NCI-H2227 (cell line): ENCODE measurements at regions not wholly inside any gene's neighbourhood (a gene's known extent, or its start where the extent isn't known, plus 50 kb on each side); places are given as distances from the start of the nearest gene placed in this dataset.

Experiments
- DNase-seq: peaks from one replicate; lab custom pipeline; 2025; ENCODE audit not compliant: unreplicated experiment; lab: John Stamatoyannopoulos, UW

DNA sequence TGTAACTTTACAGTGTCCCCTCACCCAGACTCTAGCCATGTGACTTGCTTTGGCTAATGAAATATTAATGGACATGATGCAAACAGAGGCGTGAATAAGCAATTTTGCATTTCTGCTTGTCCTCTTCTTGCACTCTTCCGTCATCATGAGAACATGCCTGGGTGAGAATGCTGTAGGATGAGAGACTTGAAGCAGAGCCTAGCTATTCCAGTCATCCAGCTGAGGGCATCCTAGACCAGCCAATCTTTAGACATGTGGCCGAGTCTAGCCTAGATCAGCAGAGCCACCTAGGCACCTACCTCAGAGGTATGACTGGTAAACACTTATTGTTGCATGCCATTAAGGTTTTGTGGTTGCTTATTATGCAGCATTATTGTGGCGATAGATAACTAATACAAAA lies 450.5 kb upstream of the AZI2 start:
- no peak for DNase-seq

DNA sequence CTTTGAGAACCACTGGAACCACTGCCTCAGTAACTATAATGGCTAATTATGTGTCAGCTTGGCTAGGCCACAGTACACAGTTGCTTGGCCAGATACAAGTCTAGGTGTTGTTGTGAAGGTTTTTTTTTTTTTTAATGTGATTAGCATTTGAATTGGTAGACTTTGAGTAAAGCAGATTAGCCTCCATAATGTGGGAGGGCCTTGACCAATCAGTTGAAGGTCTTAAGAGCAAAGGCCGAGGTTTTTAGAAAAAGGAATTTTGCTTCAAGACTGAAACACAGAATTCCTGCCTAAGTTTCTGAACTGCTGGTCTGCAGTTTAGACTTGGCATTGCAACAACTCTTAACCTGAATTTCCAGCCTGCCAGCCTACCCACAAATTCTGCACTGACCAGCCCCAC lies 451.6 kb upstream of the AZI2 start:
- DNase-seq: no peak

DNA sequence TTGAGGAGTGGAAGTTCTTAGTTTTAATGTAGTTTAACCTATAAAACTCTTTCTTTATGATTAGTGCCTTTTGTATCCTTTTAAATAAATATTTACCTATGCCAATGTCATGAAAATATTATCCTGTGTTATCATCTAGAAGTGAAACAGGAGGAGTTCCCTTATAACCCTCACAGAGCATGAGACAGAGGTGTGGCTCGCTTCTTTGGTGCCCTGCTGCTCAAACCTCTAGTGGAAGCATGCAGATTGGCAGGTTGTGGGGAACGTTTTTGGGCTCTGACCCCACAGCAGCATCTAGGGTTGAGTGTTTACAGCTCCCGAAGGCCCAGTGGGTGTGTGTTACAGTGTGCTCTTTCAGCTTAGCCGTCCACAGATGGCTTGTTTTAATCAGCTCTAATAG lies 459.4 kb upstream of the AZI2 start:
- DNase-seq: no peak

DNA sequence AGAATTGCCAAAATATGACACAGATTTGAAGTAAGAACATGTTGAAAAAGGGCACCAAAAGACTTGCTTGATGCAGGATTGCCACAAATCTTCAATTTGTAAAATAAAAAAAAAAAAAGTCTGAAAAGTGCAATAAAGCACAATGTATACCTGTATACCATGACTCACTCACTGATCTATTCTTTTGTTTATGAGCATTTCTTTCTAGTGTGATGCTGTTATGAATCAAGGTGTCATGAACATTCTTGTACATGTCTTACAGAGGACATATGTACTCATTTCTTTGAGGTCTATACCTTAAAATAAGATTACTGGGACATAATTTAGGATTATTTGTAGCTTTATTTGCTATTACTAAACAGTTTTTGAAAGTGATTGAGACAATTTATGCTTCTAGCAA lies 464.9 kb upstream of the RBMS3 start:
- no peak for DNase-seq

DNA sequence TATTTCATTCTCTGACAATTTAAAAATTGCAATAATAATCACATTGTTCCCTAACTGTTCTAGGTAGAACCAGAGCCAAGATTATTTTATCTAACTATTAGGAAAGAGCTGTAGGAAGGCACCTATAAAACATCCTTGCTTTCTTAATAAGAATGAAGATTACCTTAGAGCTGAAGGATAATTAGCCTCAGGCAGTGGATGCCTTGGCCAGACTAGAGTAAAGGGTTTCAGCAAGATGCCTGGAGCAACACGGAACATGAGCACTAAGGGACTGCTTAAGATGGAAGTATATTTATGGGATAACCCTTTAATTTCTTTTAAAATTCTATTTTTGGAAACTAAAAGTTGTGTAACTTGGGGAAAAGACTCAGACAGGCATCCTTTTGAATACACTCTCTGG lies 456.6 kb upstream of the RBMS3 start:
- DNase-seq: no peak

DNA sequence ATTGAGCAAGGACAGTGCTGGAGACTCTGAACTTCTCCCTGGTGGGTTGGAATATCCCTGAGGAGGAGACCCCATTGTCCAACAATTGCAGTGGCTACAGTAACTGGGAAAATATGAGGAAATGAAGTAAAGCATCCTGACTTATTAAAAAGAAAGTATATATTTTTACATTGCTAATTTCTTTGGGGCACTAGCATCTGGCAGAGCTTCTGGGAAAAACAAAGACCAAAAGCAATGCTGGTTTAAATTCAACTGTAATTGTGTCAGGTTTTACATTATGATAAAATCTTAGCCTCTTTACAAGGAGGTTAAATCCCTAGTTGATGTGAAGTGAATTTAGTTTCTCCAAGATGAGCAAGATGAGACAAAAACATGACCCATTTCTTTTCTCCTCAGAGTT lies 454.0 kb upstream of the RBMS3 start:
- no peak for DNase-seq

DNA sequence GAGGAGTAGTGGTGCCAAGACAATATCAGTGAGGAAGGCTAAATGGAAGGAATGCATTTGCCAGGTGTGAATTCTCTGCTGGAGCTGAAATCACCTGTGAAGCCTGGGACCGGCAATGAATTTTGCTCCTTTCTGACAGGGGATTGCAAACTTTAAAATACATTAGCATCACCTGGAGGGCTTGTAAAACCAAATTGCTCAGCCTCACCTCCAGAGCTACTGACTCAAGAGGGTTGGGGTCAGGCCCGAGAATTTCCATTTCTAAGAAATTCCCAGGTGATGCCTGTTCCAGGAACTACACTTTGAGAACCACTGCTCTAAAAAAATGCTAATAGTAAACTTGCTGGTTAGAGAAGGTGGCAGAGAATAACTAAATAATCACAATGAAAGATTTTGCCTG lies 445.6 kb upstream of the RBMS3 start:
- DNase-seq: no peak

DNA sequence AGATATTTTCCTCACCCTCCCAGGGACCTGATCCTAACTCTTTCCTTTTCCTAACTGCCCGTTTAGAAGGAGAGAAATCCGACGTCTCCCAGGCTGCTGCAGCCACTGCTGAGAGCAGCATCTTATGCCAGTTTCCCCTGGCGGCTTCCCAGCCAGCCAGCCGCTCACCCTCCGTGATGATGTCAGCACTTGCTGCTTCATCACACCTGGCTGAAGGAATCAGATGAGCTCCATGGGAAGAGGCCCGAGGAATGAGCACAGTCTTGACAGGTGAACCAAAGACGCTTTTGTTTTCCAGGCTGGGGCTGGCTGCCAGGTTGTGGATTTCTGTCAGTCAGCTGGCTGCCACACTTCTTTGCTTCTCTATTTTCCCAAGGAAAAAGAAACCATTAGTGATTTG lies 445.1 kb upstream of the RBMS3 start:
- peak; percentile 4 for DNase-seq

DNA sequence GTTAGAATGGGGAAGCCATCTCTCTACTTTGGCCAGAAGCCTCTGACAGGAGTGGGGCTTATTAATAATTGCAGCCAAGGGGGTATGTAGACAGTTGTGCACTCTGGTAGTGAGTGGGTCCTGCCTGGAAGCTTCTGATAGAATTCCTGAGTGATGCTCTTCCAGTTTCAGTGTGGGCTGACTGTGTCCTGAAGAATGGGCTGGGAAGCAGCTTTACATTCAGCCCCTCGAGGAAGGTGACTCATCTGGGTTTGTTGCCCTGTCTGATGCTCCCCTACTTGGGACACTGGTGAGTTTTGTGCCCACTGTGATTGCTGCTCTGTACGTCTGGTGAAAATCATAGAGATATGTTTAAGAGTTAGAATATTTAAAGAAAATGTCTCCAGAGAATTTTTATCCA lies 444.7 kb upstream of the RBMS3 start:
- DNase-seq: no peak

DNA sequence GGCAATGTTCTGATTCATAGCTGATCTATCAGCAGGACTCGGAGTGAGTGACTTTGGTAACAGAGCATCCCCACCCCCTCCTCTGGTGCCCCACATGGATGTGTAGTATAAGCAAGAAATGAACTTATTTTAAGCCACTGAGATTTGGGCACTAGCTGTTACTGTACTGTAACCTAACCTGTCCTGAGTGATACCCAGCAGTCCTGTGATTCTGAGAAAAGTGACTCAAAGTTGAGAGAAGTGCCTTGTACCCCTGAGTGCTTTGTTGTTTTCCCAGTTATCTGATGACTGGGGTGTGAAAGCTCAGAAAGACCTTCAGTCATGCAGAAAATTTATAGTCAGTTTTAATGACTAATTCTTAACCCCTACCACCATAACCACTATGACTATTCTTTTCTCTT lies 439.9 kb upstream of the RBMS3 start:
- no peak for DNase-seq

DNA sequence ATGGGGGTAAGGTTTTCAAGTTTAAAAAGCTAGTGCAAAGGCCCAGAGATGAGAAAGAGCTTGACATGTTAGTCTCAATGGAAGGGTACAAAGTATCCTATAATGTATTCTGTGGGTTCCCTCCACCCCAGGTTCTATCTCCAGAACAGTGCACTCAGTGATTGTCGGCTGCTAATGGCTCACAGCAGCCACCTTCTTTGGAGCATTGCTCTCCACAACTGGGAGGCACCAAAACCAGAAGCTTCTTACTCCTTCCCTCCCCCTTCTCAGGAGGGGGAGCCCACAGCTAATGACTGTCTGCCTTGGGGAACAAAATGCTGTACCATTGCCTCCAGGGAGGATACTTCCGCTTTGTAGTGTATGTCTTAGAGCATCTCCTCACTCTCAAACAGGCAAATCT lies 439.4 kb upstream of the RBMS3 start:
- DNase-seq: no peak

DNA sequence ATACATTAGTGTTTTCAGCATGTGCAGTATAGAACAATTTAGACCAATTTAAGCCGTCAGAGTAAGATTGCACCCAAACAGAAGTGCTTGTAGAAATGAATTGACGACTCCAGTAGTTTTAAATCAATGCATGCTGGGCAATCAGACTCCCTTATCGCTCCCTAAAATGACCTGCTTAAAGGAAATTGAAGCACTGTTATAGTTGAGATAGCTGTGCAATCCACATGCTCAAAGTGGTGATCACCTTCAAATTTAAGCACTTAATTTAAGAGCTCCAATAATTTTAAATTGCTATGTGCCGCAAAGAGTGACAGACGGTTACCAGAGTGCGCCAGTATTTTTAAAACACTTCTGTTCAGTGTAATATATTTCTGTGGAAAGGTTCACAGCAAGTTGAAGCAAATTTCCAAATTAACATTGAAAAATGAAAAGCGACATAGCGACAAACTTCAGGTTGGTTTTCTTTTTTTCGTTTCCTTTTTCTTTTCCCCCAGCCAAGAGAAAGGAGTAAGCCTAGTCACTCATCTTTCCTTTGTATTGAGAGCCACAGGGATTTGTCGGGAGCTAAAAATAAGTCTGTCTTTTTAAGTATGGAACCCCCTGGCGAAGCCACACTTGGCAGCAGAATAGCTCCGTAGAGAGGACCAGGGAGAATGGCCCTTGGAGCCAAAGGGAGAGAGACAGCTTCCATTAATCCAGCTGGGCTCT lies 436.4 kb upstream of the RBMS3 start:
- peak; percentile 28 for DNase-seq

DNA sequence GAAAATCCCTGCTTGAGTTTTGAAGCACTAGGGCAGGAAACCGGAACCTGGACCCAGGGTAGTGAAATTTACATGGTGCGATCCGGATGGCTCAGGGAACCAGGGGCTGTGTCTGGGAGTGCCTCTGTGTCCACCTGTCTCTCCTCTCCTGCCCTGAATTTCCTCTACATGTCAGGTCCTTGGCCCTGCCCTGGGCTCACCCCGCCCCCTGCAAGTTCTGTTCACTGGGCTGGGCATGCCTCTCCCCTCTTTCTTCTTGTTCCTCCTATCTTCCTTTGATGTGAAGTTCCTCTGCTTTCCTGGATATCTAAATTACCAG lies 435.9 kb upstream of the RBMS3 start:
- no peak for DNase-seq

DNA sequence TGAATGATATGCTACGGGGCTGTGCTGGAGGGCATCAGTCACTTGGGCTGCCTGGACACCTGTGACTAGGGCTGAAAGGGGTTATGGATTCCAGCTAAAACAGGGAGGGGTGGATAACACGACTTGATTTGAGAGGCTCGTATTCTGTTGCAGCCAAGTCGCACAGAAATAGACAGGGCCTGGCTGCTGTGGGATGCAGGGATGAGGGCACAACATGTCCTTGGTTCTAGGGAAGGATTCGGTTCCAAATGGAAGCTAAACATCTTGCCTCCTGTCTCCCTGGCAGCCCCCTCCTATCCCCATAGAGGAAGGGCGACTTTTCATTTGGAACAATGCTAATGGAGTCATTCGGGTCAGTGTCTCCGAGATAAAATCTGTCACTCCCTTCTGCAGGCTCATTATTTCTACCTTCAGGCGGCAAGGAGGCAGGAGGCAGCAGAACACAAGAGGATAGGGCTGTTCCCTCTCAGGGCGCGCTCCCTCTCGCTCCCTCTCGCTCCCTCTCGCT lies 433.8 kb upstream of the RBMS3 start:
- DNase-seq: peak; percentile 21

DNA sequence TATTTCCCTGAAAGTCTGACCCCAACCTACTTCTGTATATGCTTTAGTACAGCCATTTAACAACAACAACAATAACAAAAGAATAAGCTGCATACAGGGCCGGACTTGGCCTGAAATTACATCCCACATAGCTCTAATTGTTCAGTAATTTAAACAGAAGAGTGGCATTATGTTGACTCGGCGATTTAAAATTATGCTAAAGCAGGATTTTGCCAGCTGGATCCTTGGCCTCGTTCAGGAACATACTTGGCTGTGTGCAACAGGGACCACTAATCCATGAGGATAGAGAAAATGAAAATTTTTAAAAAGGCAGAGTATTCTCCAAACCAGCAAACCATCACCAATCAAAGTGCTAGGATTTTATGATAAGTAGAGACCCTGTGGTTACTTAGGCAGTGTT lies 433.1 kb upstream of the RBMS3 start:
- DNase-seq: no peak

DNA sequence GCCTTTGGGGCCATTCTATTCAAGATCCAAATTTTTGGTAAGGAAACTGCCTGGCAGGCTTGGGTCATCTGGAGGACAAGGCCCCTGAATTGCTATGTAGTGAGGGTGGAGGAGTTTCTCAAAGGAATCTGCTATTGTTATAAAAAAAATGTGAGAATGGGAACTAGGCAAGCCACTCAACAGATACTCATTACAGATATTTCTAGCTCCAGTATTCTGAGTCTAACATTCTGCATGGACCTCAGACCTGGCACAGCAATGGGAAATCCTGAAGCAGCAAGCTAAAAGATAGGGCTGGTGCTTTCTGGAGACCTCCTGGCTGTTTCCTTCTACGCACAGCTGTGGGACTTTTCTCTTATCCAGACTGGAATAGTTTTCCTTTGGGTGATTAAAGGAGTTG lies 430.7 kb upstream of the RBMS3 start:
- no peak for DNase-seq

DNA sequence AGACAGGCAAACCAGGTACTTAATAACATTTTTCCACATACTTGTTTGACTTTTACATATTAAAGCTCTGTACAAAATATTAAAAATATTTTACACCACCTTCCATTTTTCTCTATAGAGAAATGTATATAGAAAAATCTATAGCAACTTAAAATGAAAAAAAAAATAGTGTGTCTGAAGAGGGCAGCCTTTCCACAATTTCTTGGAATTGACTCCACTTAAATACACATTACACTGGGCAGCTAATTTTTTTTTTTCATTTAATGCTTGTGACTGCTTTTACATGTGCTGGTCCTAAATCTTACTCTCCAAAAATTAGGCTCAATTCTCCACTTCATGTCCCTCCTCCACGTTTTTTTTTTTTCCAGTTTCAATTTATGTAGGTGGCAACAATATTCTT lies 427.0 kb upstream of the RBMS3 start:
- DNase-seq: no peak

DNA sequence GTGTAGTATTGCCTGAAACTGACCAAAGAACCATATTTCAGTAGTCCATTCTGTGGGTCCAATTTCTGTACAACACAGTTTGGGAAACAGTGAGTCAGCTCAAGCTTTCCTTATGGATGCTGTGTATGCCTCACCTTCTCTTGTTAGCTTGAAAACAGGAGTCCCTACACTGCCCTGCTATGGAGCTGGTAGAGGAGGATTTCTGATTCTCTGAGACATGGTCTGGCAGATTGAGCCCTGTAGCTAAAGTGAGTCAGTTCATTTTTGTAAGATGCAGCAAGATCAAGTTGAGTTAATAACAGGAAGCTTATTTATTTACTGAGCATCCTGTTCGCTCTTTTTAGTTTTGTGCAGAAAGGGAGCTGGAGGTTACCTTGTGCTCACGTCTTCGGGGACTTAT lies 424.1 kb upstream of the RBMS3 start:
- no peak for DNase-seq

DNA sequence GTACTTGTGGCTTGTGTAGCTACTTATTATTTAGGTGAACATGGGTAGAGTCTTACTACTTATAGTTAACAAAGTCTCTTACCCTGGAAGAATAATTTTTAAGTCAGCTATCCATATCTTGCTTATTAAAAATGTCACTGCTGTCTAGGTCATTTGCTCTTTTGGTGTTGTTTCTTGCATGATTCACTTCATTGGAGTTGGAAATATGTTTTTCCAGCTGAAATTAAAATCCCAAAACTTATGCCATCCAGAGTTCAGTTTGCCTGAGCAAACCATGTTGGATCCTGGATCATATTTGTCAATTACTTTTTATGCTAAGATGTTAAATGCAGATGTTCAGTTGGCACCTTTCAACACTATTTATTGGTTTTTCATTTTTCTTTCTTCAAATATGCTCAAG lies 421.0 kb upstream of the RBMS3 start:
- no peak for DNase-seq

DNA sequence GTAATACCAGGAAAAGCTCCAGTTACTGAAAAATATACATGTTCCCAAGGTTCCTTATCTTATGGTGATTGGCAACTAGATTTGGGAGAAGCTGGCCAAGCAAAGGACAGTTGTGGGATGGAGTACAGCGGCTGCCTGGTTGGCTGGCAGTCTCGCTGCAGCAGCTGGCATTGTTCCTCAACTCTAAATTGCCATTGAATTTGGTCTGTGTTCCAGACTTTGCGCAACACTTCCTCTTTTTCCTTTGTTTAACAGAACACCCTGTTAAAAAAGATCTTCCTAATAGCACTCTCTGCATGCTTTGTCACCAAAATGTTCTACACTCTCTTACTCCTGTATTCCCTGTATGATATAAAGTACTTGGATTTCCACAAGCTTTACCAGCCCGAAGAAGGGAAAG lies 420.6 kb upstream of the RBMS3 start:
- no peak for DNase-seq

DNA sequence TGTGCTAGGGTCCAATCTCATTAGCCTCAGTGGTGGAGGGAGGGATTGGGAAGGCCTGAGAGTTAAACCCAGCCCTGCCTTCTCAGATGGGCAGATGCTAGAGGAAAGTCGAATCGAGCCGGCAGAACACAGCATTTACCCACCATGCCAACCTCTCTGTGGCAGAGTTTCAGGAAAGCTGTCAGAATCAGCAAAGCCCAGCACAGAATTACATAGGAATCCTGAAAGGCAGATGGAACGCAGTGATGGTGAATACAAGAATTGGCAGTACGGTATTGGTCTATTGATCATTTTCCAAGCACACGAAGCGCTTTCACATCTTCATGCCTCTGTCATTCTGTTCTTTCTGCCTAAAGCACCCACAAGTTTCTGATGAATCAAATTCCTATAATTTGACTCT lies 417.7 kb upstream of the RBMS3 start:
- no peak for DNase-seq

DNA sequence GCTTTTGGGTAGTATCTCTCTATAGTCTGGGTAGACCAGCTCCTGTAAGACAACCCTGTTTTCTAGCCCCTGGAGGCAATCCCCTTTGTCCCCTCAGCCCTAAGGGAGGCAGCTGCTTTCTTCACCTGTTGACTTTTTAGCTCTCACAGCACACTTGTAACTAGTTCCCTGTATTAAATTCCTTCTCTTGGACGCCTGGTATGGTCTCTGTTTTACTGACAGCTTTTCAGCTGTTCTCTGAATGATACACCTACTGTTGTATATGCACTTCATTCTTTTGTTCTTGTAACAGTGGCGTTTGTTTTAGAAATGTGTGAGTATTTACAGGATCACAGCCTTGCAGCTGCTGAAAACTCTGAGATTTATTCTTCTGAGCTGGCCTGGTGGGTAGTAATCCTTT lies 413.0 kb upstream of the RBMS3 start:
- DNase-seq: no peak

DNA sequence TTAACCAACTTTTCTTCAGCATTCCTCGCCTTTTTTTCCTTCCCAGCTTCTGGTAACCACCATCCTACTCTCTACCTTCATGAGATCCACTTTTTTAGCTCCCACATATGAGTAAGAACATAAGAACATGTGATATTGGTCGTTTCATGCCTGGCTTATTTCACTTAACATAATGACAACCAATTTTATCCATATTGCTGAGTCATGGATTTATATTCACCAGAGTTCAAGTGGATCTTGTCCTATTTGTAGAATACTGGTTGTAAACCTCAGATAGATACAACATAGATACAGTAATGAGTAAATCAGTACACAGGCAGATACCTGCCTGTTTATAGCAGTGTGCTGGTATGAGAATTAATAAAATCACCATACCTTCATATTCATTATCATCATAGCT lies 412.0 kb upstream of the RBMS3 start:
- DNase-seq: no peak

DNA sequence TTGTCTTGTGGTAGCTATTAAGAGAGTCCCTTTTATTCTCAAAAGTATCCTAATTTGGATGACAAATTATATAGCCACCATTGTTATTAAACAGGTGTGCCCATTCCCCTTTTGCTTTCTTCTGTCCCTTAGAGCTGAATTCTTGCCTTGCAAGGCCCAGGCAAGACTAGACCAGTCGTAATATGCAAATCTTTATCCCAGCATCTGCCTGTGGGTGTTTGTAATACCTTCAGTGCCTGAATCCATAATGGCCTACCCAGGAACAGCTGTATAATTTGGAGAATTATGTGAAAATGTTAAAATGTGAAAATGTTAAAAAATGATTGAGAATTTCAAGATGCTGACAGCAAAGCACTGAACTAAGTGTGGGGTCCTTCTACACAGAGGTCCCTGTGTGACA lies 403.0 kb upstream of the RBMS3 start:
- no peak for DNase-seq
